Stomach (tissue), 4 donors: ENCODE measurements at regions not wholly inside any gene's neighbourhood (a gene's known extent, or its start where the extent isn't known, plus 50 kb on each side); places are given as distances from the start of the nearest gene placed in this dataset.

Experiments
- EP300 ChIP-seq: sonication (generic); formaldehyde crosslinking; IDR thresholded peaks from one replicate; pipeline ENCODE4 v1.6.1; 2017; ENCODE audit warnings: antibody characterized with exemption
- POLR2AphosphoS5 ChIP-seq, 3 donors: sonication (generic); formaldehyde crosslinking; IDR thresholded peaks; one replicate each; pipeline ENCODE4 v1.6.1; 2016; ENCODE audit warnings: antibody characterized with exemption in 3 of 3
- TF ChIP-seq, protein P1 (sequence below), 7 experiments: fragments of 450-650 bp in 4 of 7; fragments of 200-600 bp in 3 of 7; sonication (generic) in 3 of 7; IDR thresholded peaks; one replicate each; pipeline ENCODE4 v1.5.1; 2016 to 2019; ENCODE audit warnings: antibody characterized with exemption in 7 of 7, control low read depth in 2 of 7, mild to moderate bottlenecking in 1 of 7

DNA sequence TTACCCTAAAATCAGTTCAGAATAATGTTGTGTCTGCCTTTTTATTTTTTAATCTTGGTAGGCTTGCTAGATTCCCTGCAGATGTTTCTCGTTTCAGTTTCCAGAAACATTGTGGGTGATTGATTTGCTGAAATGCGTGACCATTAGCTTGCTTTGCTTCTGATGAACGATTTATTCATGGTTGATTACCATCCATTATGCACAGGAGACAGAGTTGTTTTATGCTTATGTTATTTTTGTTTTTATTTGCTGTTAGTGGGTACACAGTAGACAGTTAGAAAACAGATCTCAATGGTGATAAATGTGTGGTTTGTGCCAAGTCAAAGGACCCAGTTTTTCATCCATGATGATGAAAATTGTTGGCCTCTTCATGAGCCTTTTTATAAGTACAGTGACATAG, 455.6 kb upstream of the BOD1L1 start:
- TF ChIP-seq, protein P1, sequence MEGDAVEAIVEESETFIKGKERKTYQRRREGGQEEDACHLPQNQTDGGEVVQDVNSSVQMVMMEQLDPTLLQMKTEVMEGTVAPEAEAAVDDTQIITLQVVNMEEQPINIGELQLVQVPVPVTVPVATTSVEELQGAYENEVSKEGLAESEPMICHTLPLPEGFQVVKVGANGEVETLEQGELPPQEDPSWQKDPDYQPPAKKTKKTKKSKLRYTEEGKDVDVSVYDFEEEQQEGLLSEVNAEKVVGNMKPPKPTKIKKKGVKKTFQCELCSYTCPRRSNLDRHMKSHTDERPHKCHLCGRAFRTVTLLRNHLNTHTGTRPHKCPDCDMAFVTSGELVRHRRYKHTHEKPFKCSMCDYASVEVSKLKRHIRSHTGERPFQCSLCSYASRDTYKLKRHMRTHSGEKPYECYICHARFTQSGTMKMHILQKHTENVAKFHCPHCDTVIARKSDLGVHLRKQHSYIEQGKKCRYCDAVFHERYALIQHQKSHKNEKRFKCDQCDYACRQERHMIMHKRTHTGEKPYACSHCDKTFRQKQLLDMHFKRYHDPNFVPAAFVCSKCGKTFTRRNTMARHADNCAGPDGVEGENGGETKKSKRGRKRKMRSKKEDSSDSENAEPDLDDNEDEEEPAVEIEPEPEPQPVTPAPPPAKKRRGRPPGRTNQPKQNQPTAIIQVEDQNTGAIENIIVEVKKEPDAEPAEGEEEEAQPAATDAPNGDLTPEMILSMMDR (IDR thresholded peaks at IDR 0.05): no peak
- TF ChIP-seq EP300: no peak
- no peak for TF ChIP-seq POLR2AphosphoS5 (IDR thresholded peaks at IDR 0.05)
